Cardiac fibroblast (primary cell): ENCODE measurements at regions not wholly inside any gene's neighbourhood (a gene's known extent, or its start where the extent isn't known, plus 50 kb on each side); places are given as distances from the start of the nearest gene placed in this dataset.

ENCODE experiments used
- DNase-seq, 2 donors: peaks; one replicate each; pipeline versions ENCODE4 v3.0.0 to v3.0.0-alpha.2; 2010; ENCODE audit warnings: low read depth in 2 of 2
- H3K4me3 ChIP-seq, 2 donors: replicated peaks in 1 of 2; 1 replicate in 1 of 2; 2 replicates in 1 of 2; pipeline ENCODE4 v1.5.1; 2011; ENCODE audit warnings: low read depth in 2 of 2, low read length in 2 of 2, mild to moderate bottlenecking in 2 of 2, moderate library complexity in 1 of 2
- CTCF ChIP-seq: IDR thresholded peaks from one replicate; pipeline ENCODE4 v1.5.1; 2011; ENCODE audit warnings: low read depth, mild to moderate bottlenecking, low read length, inconsistent platforms

GRCh38 chr6:168162366-168162765 lies 83.4 kb upstream of the FRMD1 start:
- H3K4me3 ChIP-seq, result no peak overlapping the region
- no peak for DNase-seq
- TF ChIP-seq CTCF, result no peak

- no peak overlapping the region for H3K4me3 ChIP-seq
- TF ChIP-seq CTCF, result no peak
- no peak for DNase-seq
Observed at GRCh38 chr6:168161371-168161750, 82.3 kb upstream of the FRMD1 start.

- no peak for TF ChIP-seq CTCF
- H3K4me3 ChIP-seq, result no peak overlapping the region
- no peak for DNase-seq
Observed at GRCh38 chr6:168160506-168161370, 81.7 kb upstream of the FRMD1 start.

- H3K4me3 ChIP-seq, result no peak overlapping the region
- no peak for DNase-seq
- TF ChIP-seq CTCF, result no peak
Observed at GRCh38 chr6:168159506-168159905, 80.5 kb upstream of the FRMD1 start.

- TF ChIP-seq CTCF, result no peak
- no peak overlapping the region for H3K4me3 ChIP-seq
- DNase-seq, result no peak
Observed at GRCh38 chr6:168158980-168159349, 80.0 kb upstream of the FRMD1 start.

GRCh38 chr6:168158213-168158979 lies 79.4 kb upstream of the FRMD1 start:
- no peak overlapping the region for H3K4me3 ChIP-seq
- no peak for DNase-seq
- no peak for TF ChIP-seq CTCF
